Activated naive CD8-positive, alpha-beta T cell treated with anti-CD3 and anti-CD28 coated beads for 36 hours (primary cell): ENCODE measurements at regions not wholly inside any gene's neighbourhood (a gene's known extent, or its start where the extent isn't known, plus 50 kb on each side); places are given as distances from the start of the nearest gene placed in this dataset.
A peak's percentile ranks its signal among the peaks of the same experiment; 100 is the strongest.

Experiments used
- DNase-seq: peaks from one replicate; pipeline ENCODE4 v3.0.0; 2021
- H3K27ac Mint-ChIP-seq: one replicate; pipeline ENCODE4 v1.8.0; 2022; ENCODE audit warnings: mild to moderate bottlenecking, moderate library complexity, mixed read lengths
- H3K27me3 Mint-ChIP-seq: one replicate; pipeline ENCODE4 v1.8.0; 2022; ENCODE audit warnings: mild to moderate bottlenecking, mixed read lengths
- H3K36me3 Mint-ChIP-seq: one replicate; pipeline ENCODE4 v1.8.0; 2021; ENCODE audit warnings: mild to moderate bottlenecking, mixed read lengths
- H3K4me1 Mint-ChIP-seq: one replicate; pipeline ENCODE4 v1.8.0; 2021; ENCODE audit warnings: mixed read lengths
- H3K4me3 Mint-ChIP-seq: one replicate; pipeline ENCODE4 v1.8.0; 2022; ENCODE audit warnings: mild to moderate bottlenecking, moderate library complexity, mixed read lengths
- H3K9me3 Mint-ChIP-seq: one replicate; pipeline ENCODE4 v1.8.0; 2022; ENCODE audit warnings: mixed read lengths

- Mint-ChIP-seq H3K27ac (no peak overlapping the region), H3K27me3 (peaks cover 3% of the 10 kb centered on the region), H3K4me1 (no peaks in the 10 kb centered on the region), H3K9me3 (peaks cover 3% of the 10 kb centered on the region), H3K4me3 (no peak overlapping the region), H3K36me3 (no peaks in the 10 kb centered on the region)
- DNase-seq: no peak
Observed at GRCh38 chr20:22652681-22653588, 68.6 kb upstream of the FOXA2 start.

- Mint-ChIP-seq H3K4me1 (no peaks in the 10 kb centered on the region), H3K36me3 (no peaks in the 10 kb centered on the region), H3K4me3 (no peak overlapping the region), H3K9me3 (peaks cover 5% of the 10 kb centered on the region), H3K27me3 (no peaks in the 10 kb centered on the region), H3K27ac (no peak overlapping the region)
- DNase-seq: no peak
Observed at GRCh38 chr20:22653658-22654642, 69.6 kb upstream of the FOXA2 start.

- Mint-ChIP-seq H3K4me3 (no peak overlapping the region), H3K36me3 (no peaks in the 10 kb centered on the region), H3K4me1 (no peaks in the 10 kb centered on the region), H3K27me3 (no peaks in the 10 kb centered on the region), H3K9me3 (peaks cover 4% of the 10 kb centered on the region), H3K27ac (no peak overlapping the region)
- no peak for DNase-seq
Observed at GRCh38 chr20:22663528-22664025, 79.2 kb upstream of the FOXA2 start.

GRCh38 chr20:22667198-22667597 lies 82.8 kb upstream of the FOXA2 start:
- Mint-ChIP-seq H3K36me3 (no peaks in the 10 kb centered on the region), H3K4me1 (no peaks in the 10 kb centered on the region), H3K27me3 (peaks cover 4% of the 10 kb centered on the region), H3K4me3 (no peak overlapping the region), H3K9me3 (peaks cover 9% of the 10 kb centered on the region), H3K27ac (no peak overlapping the region)
- DNase-seq: no peak

- peaks cover 4% of the 10 kb centered on the region for H3K27me3 Mint-ChIP-seq
- no peaks in the 10 kb centered on the region for H3K4me1 Mint-ChIP-seq
Observed at GRCh38 chr20:22672191-22672590, 87.8 kb upstream of the FOXA2 start.

GRCh38 chr20:22673467-22673866 lies 89.1 kb upstream of the FOXA2 start:
- Mint-ChIP-seq H3K36me3 (no peaks in the 10 kb centered on the region), H3K9me3 (peaks cover 5% of the 10 kb centered on the region), H3K27ac (no peak overlapping the region), H3K4me3 (no peak overlapping the region), H3K27me3 (peaks cover 4% of the 10 kb centered on the region), H3K4me1 (no peaks in the 10 kb centered on the region)
- DNase-seq: no peak

More at GRCh38 chr20:22672191-22672590, 87.8 kb upstream of the FOXA2 start:
- no peak for DNase-seq
- Mint-ChIP-seq H3K27ac (no peak overlapping the region), H3K36me3 (no peaks in the 10 kb centered on the region), H3K4me3 (no peak overlapping the region), H3K9me3 (peaks cover 8% of the 10 kb centered on the region)

GRCh38 chr20:22675341-22675740 lies 91.0 kb upstream of the FOXA2 start:
- Mint-ChIP-seq H3K4me3 (no peak overlapping the region), H3K36me3 (no peaks in the 10 kb centered on the region), H3K27me3 (no peaks in the 10 kb centered on the region), H3K9me3 (peaks cover 3% of the 10 kb centered on the region), H3K4me1 (no peaks in the 10 kb centered on the region), H3K27ac (no peak overlapping the region)
- no peak for DNase-seq

GRCh38 chr20:22678678-22679077 lies 94.3 kb upstream of the FOXA2 start:
- no peak overlapping the region for H3K27ac Mint-ChIP-seq
- H3K9me3 Mint-ChIP-seq: no peaks in the 10 kb centered on the region
- DNase-seq: no peak
- no peaks in the 10 kb centered on the region for H3K4me1 Mint-ChIP-seq
- no peak overlapping the region for H3K4me3 Mint-ChIP-seq
- no peaks in the 10 kb centered on the region for H3K27me3 Mint-ChIP-seq
- H3K36me3 Mint-ChIP-seq: no peaks in the 10 kb centered on the region

GRCh38 chr20:22679197-22679596 lies 94.8 kb upstream of the FOXA2 start:
- no peak for DNase-seq
- Mint-ChIP-seq H3K27ac (no peak overlapping the region), H3K9me3 (no peaks in the 10 kb centered on the region), H3K27me3 (no peaks in the 10 kb centered on the region), H3K36me3 (no peaks in the 10 kb centered on the region), H3K4me3 (no peak overlapping the region), H3K4me1 (no peaks in the 10 kb centered on the region)

- peaks cover 5% of the 10 kb centered on the region for H3K27me3 Mint-ChIP-seq
- H3K27ac Mint-ChIP-seq: no peak overlapping the region
- no peak for DNase-seq
- H3K4me1 Mint-ChIP-seq: peaks cover 1% of the 10 kb centered on the region
- H3K9me3 Mint-ChIP-seq: no peaks in the 10 kb centered on the region
- no peaks in the 10 kb centered on the region for H3K36me3 Mint-ChIP-seq
- H3K4me3 Mint-ChIP-seq: no peak overlapping the region
Observed at GRCh38 chr20:22680031-22680740, 95.8 kb upstream of the FOXA2 start.

GRCh38 chr20:22681591-22682248 lies 97.3 kb upstream of the FOXA2 start:
- H3K9me3 Mint-ChIP-seq: no peaks in the 10 kb centered on the region
- peaks cover 5% of the 10 kb centered on the region for H3K27me3 Mint-ChIP-seq
- DNase-seq: no peak
- peaks cover 1% of the 10 kb centered on the region for H3K4me1 Mint-ChIP-seq
- no peaks in the 10 kb centered on the region for H3K36me3 Mint-ChIP-seq
- no peak overlapping the region for H3K4me3 Mint-ChIP-seq
- H3K27ac Mint-ChIP-seq: no peak overlapping the region

- Mint-ChIP-seq H3K4me1 (peaks cover 1% of the 10 kb centered on the region), H3K4me3 (no peak overlapping the region), H3K27me3 (peaks cover 10% of the 10 kb centered on the region), H3K9me3 (no peaks in the 10 kb centered on the region), H3K27ac (no peak overlapping the region), H3K36me3 (no peaks in the 10 kb centered on the region)
- no peak for DNase-seq
Observed at GRCh38 chr20:22682381-22682780, 98.0 kb upstream of the FOXA2 start.

- Mint-ChIP-seq H3K9me3 (no peaks in the 10 kb centered on the region), H3K27ac (no peak overlapping the region), H3K36me3 (no peaks in the 10 kb centered on the region), H3K4me1 (peaks cover 1% of the 10 kb centered on the region), H3K4me3 (no peak overlapping the region), H3K27me3 (peaks cover 15% of the 10 kb centered on the region)
- DNase-seq: peak; percentile 11
Observed at GRCh38 chr20:22684072-22684762, 99.8 kb upstream of the FOXA2 start.
